Panc1 (cell line): ENCODE measurements at regions not wholly inside any gene's neighbourhood (a gene's known extent, or its start where the extent isn't known, plus 50 kb on each side); places are given as distances from the start of the nearest gene placed in this dataset.

Source experiments
- ATAC-seq: fragments of 200-7000 bp; cut with Tn5 transposase; 2 replicates; pipeline ENCODE4 v1.9.1; 2020; ENCODE audit warnings: mild to moderate bottlenecking, moderate library complexity
- BruUV-seq: library from RNA; stranded (reverse); fragments of 400-500 nt; replicated peaks from 2 replicates; lab custom pipeline; 2021; lab: Mats Ljungman, UMichigan
- CTCF ChIA-PET: fragments of 300-600 bp; sonication (Branson Sonifier 250); formaldehyde crosslinking; loops from one replicate; lab custom pipeline; 2022; ENCODE audit warnings: antibody characterized with exemption; lab: Charles Lee
- POLR2A ChIA-PET: fragments of 300-600 bp; sonication (Branson Sonifier 250); formaldehyde crosslinking; loops from one replicate; lab custom pipeline; 2022; ENCODE audit warnings: antibody characterized with exemption; lab: Charles Lee
- DNase-seq: peaks from one replicate; pipeline ENCODE4 v3.0.0-alpha.2; 2010; ENCODE audit warnings: low read depth, low spot score
- H3K27ac ChIP-seq: 2 replicates; pipeline ENCODE4 v1.5.1; 2011; ENCODE audit warnings: mild to moderate bottlenecking, low read length, inconsistent platforms
- H3K27me3 ChIP-seq: fragments of 200-500 bp; sonication (Bioruptor generic); 2 replicates; pipeline ENCODE4 v1.6.0; 2014; ENCODE audit warnings: low read length, inconsistent platforms; ENCODE audit not compliant: control insufficient read depth, insufficient read depth
- H3K36me3 ChIP-seq: fragments of 200-500 bp; sonication (Bioruptor generic); 2 replicates; pipeline ENCODE4 v1.5.1; 2014; ENCODE audit warnings: inconsistent platforms, mild to moderate bottlenecking, low read length, moderate library complexity; ENCODE audit not compliant: control insufficient read depth, insufficient read depth
- H3K4me1 ChIP-seq: 2 replicates; pipeline ENCODE4 v1.5.1; 2011; ENCODE audit warnings: inconsistent platforms, mild to moderate bottlenecking, low read length, moderate library complexity; ENCODE audit not compliant: control insufficient read depth, insufficient read depth
- H3K4me3 ChIP-seq, 2 experiments: 2 replicates each; pipeline ENCODE4 v1.5.1; 2011 to 2012; ENCODE audit warnings: low read depth in 2 of 2, low read length in 2 of 2, mild to moderate bottlenecking in 2 of 2, inconsistent platforms in 1 of 2, moderate library complexity in 1 of 2
- H3K9me3 ChIP-seq: fragments of 200-500 bp; sonication (Bioruptor generic); 2 replicates; pipeline ENCODE4 v1.5.1; 2014; ENCODE audit warnings: low read depth, mild to moderate bottlenecking, inconsistent platforms, low read length, moderate library complexity; ENCODE audit not compliant: control insufficient read depth, insufficient read depth
- CTCF ChIP-seq: fragments of 450-650 bp; IDR thresholded peaks from 2 replicates; pipeline ENCODE4 v1.5.1; 2017; ENCODE audit warnings: mild to moderate bottlenecking
- POLR2AphosphoS5 ChIP-seq: IDR thresholded peaks from 2 replicates; pipeline ENCODE4 v1.6.1; 2012; ENCODE audit warnings: mild to moderate bottlenecking, low read depth, low read length, moderate library complexity
- REST ChIP-seq, 2 experiments: IDR thresholded peaks; 2 replicates each; pipeline ENCODE4 v1.6.1; 2011 to 2012; ENCODE audit warnings: low read depth in 2 of 2, control low read depth in 1 of 2, low read length in 1 of 2, mild to moderate bottlenecking in 1 of 2, moderate library complexity in 1 of 2; ENCODE audit not compliant: insufficient read depth in 1 of 2
- SIN3A ChIP-seq: IDR thresholded peaks from 2 replicates; pipeline ENCODE4 v1.6.1; 2012; ENCODE audit warnings: low read depth, mild to moderate bottlenecking, low read length, moderate library complexity, borderline replicate concordance; ENCODE audit not compliant: insufficient read depth
- TCF7L2 ChIP-seq: IDR thresholded peaks from 2 replicates; pipeline ENCODE4 v1.6.1; 2011; ENCODE audit warnings: mild to moderate bottlenecking, low read depth, low read length, inconsistent platforms
- in situ Hi-C: cut with HindIII; loops from 2 replicates; pipeline ENCODE4 v1.10.0; 2016; ENCODE audit warnings: low sequenced_read_pairs, low pct_unique_long_range_greater_than_20kb
- intact Hi-C: fragments of 100-400 bp; cut with micrococcal nuclease; formaldehyde crosslinking; loops from one replicate; pipeline ENCODE4 v1.10.0; 2022; ENCODE audit not compliant: unreplicated experiment

GRCh38 chr1:30147188-30147587 lies 576.2 kb downstream of the MATN1 start:
- in situ Hi-C loops = no loop called here

DNA sequence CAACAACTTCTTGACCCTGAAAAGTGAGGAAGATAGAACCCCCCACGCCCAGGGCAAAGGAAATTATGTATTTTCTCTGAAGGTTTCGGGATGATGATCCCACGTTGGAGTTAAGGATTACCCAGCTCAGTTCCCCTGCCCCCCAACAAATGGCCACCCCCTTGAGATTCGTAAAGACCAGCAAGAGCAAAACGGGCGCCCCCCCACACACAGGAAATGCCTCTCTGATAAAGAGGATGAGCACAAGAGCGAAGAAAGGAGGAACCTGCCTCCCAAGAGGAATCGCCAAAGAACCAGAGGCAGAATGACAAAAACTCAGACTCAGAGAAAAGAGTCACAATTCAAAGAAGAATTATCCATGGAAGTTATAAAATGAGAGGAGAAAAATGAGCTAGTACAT lies 576.9 kb downstream of the MATN1 start:
- in situ Hi-C loops = no loop called here
- DNase-seq (no peak), ATAC-seq (no peak)
- no peak overlapping the region for H3K27ac ChIP-seq
- ChIA-PET POLR2A (no interaction called here), CTCF (no interaction called here)
- BruUV-seq = no TSS peak
- H3K36me3 ChIP-seq = no peaks in the 10 kb centered on the region
- TF ChIP-seq TCF7L2 = no peak
- no peak for TF ChIP-seq SIN3A
- no peak for TF ChIP-seq REST (IDR thresholded peaks at IDR 0.05; ENCODE audit: insufficient read depth in 1 of 2, low read depth in 2 of 2, low read length in 1 of 2)
- TF ChIP-seq CTCF = no peak
- no peak for TF ChIP-seq POLR2AphosphoS5
- intact Hi-C loops = no loop called here
- no peaks in the 10 kb centered on the region for H3K4me1 ChIP-seq
- no peak overlapping the region for H3K4me3 ChIP-seq
- H3K27me3 ChIP-seq = no peaks in the 10 kb centered on the region; the same call in 1 of the 2 replicates
- H3K9me3 ChIP-seq = no peaks in the 10 kb centered on the region

More at GRCh38 chr1:30147188-30147587, 576.2 kb downstream of the MATN1 start:
- TF ChIP-seq REST (IDR thresholded peaks at IDR 0.05; ENCODE audit: insufficient read depth in 1 of 2, low read depth in 2 of 2, low read length in 1 of 2) (no peak), SIN3A (no peak), POLR2AphosphoS5 (no peak), CTCF (no peak), TCF7L2 (no peak)
- Histone ChIP-seq H3K27me3 (no peaks in the 10 kb centered on the region; the same call in 1 of the 2 replicates), H3K27ac (no peak overlapping the region), H3K4me3 (no peak overlapping the region), H3K4me1 (no peaks in the 10 kb centered on the region), H3K9me3 (no peaks in the 10 kb centered on the region), H3K36me3 (no peaks in the 10 kb centered on the region)
- DNase-seq (no peak), ATAC-seq (no peak)
- ChIA-PET POLR2A (no interaction called here), CTCF (no interaction called here)
- no TSS peak for BruUV-seq
- intact Hi-C loops = no loop called here
